H1 (cell line): ENCODE measurements at regions not wholly inside any gene's neighbourhood (a gene's known extent, or its start where the extent isn't known, plus 50 kb on each side); places are given as distances from the start of the nearest gene placed in this dataset.

Experiments
- BACH1 ChIP-seq: IDR thresholded peaks from 2 replicates; pipeline ENCODE4 v1.6.1; 2012; ENCODE audit warnings: low read length, improper control_type of control experiment
- CHD2 ChIP-seq: IDR thresholded peaks from 2 replicates; pipeline ENCODE4 v1.6.1; 2012; ENCODE audit warnings: low read length, improper control_type of control experiment
- CTCF ChIP-seq, 3 experiments: IDR thresholded peaks; 1 replicate in 2 of 3; 2 replicates in 1 of 3; pipeline versions ENCODE4 v1.5.1 to v1.6.1; 2011; ENCODE audit warnings: low read length in 3 of 3, mild to moderate bottlenecking in 3 of 3, inconsistent platforms in 2 of 3, low read depth in 1 of 3, moderate library complexity in 1 of 3; ENCODE audit not compliant: insufficient read depth in 1 of 3; ENCODE audit errors: control extremely low read depth in 1 of 3
- EZH2 ChIP-seq: fragments of 200-600 bp; sonication (generic); IDR thresholded peaks from 2 replicates; pipeline ENCODE4 v1.7.1; 2012; ENCODE audit warnings: low read depth, mild to moderate bottlenecking, moderate library complexity, low read length, inconsistent platforms; ENCODE audit not compliant: severe bottlenecking
- HDAC2 ChIP-seq, 2 experiments: fragments of 300-600 bp in 1 of 2; sonication (generic) in 1 of 2; IDR thresholded peaks; 2 replicates each; pipeline ENCODE4 v1.6.1; 2011 to 2012; ENCODE audit warnings: low read depth in 2 of 2, low read length in 2 of 2, mild to moderate bottlenecking in 2 of 2, moderate library complexity in 2 of 2, borderline replicate concordance in 1 of 2, inconsistent platforms in 1 of 2
- HDAC6 ChIP-seq: IDR thresholded peaks from one replicate; pipeline ENCODE4 v1.7.1; 2012; ENCODE audit warnings: low read depth, mild to moderate bottlenecking, inconsistent platforms, low read length, moderate library complexity
- MAX ChIP-seq: IDR thresholded peaks from 2 replicates; pipeline ENCODE4 v1.6.1; 2012; ENCODE audit warnings: inconsistent platforms
- POLR2A ChIP-seq, 2 experiments: IDR thresholded peaks; 1 replicate in 1 of 2; 2 replicates in 1 of 2; pipeline ENCODE4 v1.6.1; 2011; ENCODE audit warnings: low read depth in 2 of 2, low read length in 2 of 2, mild to moderate bottlenecking in 2 of 2; ENCODE audit errors: control extremely low read depth in 1 of 2
- POLR2AphosphoS5 ChIP-seq: IDR thresholded peaks from 2 replicates; pipeline ENCODE4 v1.6.1; 2011; ENCODE audit warnings: low read depth, low read length
- TAF1 ChIP-seq: IDR thresholded peaks from 2 replicates; pipeline ENCODE4 v1.6.1; 2011; ENCODE audit warnings: mild to moderate bottlenecking, low read depth, low read length
- TAF7 ChIP-seq: optimal IDR thresholded peaks from 2 replicates; pipeline ENCODE3; 2011; ENCODE audit warnings: low read depth, mild to moderate bottlenecking, inconsistent platforms, low read length, moderate library complexity, borderline replicate concordance
- TCF12 ChIP-seq: IDR thresholded peaks from 2 replicates; pipeline ENCODE4 v1.6.1; 2011; ENCODE audit warnings: low read depth, mild to moderate bottlenecking, low read length
- TEAD4 ChIP-seq: IDR thresholded peaks from 2 replicates; pipeline ENCODE4 v1.6.1; 2012; ENCODE audit warnings: low read depth, low read length, inconsistent platforms, mixed read lengths

DNA sequence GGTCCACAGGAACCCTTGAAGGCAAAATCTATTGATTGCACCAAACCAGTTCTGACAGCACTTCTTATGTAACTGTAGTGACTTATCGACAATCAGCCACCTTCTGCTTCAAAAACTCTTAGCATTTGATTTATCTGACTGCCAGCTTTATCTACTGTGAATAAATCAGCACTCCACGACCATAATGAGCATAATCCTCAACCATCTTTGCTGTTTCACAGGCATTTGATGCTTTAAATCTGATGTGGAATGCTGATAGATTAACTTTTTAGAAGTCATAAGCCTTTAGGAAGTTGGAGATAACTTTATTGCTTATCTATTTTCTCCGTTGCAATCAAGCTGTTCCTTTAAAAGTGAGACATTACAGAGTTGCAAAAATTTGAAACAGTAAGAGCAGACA is 101.5 kb upstream of the PTCHD4 start:
- TF ChIP-seq HDAC6: no peak
- no peak for TF ChIP-seq TCF12
- no peak for TF ChIP-seq TAF1
- no peak for TF ChIP-seq CTCF (IDR thresholded peaks at IDR 0.05; ENCODE audit: control extremely low read depth in 1 of 3, insufficient read depth in 1 of 3, low read depth in 1 of 3, low read length in 3 of 3)
- no peak for TF ChIP-seq EZH2
- TF ChIP-seq POLR2A (IDR thresholded peaks at IDR 0.05; ENCODE audit: control extremely low read depth in 1 of 2, low read depth in 2 of 2, low read length in 2 of 2): no peak
- no peak for TF ChIP-seq TEAD4
- TF ChIP-seq CHD2: no peak
- no peak for TF ChIP-seq BACH1
- TF ChIP-seq HDAC2 (IDR thresholded peaks at IDR 0.05; ENCODE audit: borderline replicate concordance in 1 of 2, low read depth in 2 of 2, low read length in 2 of 2): no peak
- TF ChIP-seq MAX: no peak
- TF ChIP-seq POLR2AphosphoS5: no peak
- TF ChIP-seq TAF7: no peak
